GM19455 (cell line): ENCODE measurements at regions not wholly inside any gene's neighbourhood (a gene's known extent, or its start where the extent isn't known, plus 50 kb on each side); places are given as distances from the start of the nearest gene placed in this dataset.
"Not testable (repeated sequence)": the region's sequence is repeated elsewhere in the genome, so short reads cannot be mapped to it uniquely, and the experiment has no call there.

Source experiments
- ATAC-seq: cut with Tn5 transposase; IDR thresholded peaks from one replicate; pipeline ENCODE4 v1.9.1; 2021; ENCODE audit not compliant: unreplicated experiment

DNA sequence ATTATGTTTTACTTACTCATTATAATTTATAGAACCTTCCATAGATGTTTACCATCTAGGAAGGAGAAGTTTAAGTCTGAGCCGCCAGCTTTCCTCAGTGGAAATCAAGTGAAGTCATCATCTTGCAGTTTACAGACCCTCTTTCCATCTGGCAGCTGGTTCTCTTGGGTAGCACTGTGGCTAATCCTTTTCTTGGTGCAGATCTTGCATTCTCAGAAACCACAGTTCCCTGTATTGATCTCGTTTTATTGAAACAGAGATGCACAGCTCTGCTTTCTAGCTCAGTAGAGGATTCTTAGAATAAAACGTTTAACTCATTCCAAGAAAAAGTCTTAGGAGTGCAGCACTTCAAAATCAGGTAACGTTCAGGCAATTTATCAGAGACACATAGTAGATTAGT lies 1154.7 kb downstream of the FOXD4L5 start:
- not testable (repeated sequence) for ATAC-seq

DNA sequence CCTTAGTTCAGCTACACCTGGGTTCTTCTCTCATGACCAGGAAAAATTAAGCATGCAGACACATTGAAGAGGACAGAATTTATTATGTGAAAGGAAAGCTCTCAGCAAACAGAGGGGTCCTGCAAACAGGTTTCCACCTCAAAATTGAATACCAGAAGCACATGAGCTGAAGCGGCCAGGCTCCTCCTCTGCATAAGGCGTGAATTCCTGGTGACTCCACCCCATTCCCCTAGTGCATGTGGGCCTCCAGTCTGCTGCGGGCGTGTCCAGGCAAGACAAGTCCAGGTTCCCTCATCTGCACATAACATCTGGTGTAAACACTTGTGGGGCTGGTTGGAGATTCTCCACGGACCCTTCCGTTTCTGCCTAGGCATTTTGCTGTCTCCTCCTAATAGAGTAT lies 1156.4 kb downstream of the FOXD4L5 start:
- ATAC-seq = no peak

DNA sequence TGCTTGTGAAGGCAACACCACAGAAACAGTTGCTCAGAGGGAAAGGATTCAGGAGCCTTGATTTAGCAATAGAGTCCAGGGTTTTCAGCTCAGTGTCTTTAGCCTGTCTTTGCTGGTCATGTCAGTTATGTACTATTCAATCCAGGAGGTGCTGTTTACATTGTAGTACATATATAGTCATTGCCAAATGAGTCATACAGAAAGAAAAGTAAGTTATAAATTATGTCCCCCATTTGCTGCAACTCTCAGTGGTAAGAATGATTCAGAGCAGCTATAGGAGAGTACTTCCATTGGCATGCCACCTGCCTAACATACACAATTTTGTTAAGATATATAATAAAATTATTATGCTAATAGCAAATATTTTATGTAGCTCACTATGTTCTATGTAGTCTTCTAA lies 1163.4 kb downstream of the FOXD4L5 start:
- ATAC-seq = not testable (repeated sequence)

DNA sequence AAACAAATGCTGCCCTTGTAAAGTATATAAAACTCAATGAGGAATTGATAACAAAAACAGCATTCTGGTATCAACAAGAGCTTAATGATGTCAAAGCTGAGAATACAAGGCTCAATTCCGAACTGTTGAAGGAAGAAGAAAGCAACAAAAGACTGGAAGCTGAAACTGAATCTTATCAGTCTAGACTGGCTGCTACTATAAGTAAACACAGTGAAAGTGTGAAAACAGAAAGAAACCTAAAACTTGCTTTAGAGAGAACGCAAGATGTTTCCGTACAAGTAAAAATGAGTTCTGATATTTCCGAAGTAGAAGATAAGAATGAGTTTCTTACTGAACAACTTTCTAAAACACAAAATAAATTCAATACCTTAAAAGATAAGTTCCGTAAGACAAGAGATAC lies 1167.7 kb downstream of the FOXD4L5 start:
- ATAC-seq = not testable (repeated sequence)

DNA sequence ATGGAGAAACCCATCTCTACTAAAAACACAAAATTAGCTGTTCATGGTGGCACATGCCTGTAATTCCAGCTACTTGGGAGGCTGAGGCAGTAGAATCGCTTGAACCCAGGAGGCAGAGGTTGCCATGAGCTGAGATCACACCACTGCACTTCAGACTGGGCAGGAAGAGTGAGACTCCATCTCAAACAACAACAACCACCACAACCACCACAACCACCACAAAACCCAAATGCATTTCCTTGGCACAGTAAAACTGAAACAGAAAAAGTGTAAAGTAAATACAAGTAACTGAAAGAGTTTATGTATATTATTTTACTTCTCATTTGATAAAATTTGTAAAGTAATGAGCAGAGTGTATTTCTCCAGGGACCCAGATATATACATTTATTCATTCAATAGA lies 1177.1 kb downstream of the FOXD4L5 start:
- ATAC-seq = not testable (repeated sequence)

DNA sequence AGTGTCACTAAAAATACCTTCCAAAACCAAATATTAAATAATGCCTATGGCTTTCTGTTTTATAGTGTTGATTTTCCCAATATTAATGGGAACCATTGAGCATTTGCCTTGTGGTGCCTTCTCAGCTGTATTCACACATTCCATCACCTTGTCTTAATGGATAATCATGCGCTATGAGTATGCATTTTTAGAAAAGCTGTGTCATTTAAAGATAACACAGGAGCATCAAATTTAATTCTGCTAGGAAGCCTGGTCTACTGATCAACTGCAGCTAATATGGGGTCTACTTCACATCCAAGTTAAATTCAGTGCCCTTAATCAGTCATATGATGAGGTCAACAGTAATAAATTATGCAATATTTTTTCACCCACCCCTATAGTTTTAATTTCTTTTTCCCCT lies 1177.8 kb downstream of the FOXD4L5 start:
- not testable (repeated sequence) for ATAC-seq

DNA sequence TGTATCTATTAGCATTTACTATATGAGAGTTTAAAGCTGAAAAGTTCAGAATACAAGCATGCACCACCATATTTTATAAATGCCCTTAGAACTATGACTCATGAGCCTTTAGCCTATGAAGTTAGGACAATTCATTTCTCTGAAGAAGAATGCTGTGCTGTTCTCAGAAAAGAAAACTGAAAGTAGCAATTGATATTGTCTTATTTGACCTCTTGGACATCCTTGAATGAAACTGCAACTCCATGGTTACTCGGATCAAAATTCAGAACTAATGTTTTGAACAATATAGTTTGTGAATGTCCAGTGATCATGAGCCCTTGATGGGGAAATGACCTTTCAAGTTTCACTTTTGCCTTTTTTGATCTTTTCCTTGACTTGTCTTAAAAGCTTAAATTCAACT lies 1179.8 kb downstream of the FOXD4L5 start:
- ATAC-seq = not testable (repeated sequence)

DNA sequence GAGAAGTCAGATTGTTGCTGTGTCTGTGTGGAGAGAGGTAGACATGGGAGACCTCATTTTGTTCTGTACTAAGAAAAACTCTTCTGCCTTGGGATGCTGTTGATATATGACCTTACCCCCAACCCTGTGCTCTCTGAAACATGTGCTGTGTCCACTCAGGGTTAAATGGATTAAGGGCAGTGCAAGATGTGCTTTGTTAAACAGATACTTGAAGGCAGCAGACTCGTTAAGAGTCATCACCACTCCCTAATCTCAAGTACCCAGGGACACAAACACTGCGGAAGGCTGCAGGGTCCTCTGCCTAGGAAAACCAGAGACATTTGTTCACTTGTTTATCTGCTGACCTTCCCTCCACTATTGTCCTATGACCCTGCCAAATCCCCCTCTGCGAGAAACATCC lies 1183.5 kb downstream of the FOXD4L5 start:
- not testable (repeated sequence) for ATAC-seq

DNA sequence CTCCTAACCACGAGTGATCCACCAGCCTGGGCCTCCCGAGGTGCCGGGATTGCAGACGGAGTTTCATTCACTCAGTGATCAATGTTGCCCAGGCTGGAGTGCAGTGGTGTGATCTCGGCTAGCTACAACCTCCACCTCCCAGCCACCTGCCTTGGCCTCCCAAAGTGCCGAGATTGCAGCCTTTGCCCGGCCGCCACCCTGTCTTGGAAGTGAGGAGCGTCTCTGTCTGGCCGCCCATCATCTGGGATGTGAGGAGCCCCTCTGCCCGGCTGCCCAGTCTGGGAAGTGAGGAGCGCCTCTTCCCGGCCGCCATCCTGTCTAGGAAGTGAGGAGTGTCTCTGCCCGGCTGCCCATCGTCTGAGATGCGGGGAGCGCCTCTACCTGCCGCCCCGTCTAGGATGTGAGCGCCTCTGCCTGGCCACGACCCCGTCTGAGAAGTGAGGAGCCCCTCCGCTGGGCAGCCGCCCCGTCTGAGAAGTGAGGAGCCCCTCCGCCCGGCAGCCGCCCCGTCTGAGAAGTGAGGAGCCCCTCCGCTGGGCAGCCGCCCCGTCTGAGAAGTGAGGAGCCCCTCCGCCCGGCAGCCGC lies 1184.3 kb downstream of the FOXD4L5 start:
- ATAC-seq = not testable (repeated sequence)

DNA sequence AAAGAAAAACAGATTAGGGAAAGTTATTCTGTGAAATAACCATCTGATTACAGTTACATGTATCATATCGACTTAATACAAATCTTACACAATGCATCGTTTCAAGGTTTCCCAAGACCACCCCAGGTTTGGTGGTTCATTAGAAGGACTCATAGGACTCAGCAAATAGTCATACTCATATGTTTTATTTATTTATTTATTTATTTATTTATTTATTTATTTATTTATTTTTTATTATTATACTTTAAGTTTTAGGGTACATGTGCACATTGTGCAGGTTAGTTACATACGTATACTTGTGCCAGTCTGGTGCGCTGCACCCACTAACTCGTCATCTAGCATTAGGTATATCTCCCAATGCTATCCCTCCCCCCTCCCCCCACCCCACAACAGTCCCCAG lies 1199.0 kb downstream of the FOXD4L5 start:
- ATAC-seq = not testable (repeated sequence)

DNA sequence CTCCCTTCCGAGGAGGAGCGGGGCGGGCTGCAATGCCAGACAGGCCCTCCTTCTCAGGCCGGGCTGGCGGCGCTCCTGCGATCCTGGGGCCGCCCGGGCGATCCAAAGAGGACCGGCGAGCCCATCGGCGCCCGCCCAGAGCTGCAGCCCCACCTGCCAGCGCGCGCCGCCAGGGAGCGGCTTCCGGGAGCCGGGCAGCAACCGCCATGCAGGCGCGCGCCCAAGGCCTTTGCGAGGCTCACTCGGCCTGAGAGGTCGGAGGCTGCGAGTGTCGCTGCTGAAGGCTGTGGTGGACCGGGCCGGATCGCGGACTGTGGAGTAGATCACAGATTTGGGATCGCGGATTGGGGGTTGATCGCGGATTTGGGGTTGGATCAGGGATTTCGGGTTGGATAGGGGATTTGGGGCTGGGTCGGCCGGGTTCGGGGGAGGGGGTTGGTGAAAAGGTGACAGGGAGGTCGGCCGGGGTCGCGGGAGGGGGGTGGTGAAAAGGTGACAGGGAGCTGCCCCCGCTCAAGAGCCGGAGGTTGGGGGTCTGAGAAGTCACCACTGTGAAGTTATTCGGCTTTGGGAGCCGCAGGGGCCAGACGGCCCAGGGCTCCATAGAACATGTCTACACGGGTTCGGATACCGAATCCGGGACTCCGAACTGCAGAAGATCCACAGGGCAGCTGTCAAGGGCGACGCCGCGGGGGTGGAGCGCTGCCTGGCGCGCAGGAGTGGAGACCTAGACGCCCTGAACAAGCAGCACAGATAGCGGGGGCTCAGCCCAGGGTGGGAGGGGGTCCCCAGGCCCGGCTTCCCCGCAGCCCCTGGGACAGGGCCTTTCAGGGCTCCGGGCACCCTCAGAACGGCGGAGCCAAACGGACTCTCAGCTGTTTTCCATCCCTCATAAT lies 1213.4 kb downstream of the FOXD4L5 start:
- not testable (repeated sequence) for ATAC-seq

DNA sequence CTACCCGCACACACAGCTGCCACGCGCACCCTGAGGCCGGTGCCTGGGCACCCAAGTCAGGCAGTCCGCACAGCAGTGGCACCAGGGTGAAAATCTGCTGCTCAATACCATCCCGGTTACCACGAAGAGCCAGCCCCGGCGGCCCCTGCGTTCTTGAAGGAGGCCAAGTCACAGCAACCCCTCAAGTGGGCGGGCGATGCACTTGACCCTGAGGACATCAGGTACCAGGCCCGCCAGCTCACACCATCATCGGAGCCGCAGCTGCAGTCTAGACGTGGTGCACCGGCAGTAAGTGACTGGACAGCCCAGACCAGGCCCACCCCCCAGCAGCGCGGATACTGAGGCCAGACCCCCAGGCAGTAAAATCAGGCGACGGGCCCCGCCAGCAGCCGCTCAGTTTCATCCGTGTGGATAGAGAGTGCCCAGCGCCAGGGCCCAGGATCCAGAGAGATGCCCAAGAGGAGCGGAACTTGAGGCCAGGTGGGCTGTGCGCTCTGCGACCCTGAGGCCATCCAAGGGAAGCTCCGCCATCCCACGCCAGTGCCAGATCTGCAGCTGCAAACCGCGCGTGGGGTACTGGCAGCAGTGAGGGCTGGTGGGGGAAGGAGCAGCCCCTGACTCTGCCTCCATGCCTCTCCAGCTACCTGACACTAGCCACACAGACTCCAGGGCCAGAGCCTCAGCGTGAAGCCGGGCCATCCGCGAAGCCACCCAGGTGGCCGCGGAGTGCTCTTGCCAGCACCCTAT lies 1214.2 kb downstream of the FOXD4L5 start:
- not testable (repeated sequence) for ATAC-seq

DNA sequence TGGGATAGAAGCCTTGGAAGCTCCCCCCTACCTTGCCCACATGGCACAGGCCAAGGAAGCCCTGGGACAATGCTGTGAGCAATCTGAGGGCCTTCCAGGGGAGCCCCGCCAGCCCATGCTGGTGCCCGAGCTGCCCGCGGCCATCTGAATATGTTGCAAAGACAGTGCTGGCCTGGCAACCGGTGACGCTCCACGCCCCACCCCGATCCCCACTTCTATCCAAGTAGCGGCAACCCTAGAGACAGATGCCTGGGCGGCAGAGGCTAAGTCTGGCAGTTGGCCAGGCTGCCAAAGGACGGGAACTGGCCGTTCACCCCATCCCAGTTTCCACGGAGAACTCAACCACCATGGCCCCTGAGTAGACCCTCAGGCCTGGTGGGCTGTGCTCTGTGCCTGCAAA lies 1214.9 kb downstream of the FOXD4L5 start:
- not testable (repeated sequence) for ATAC-seq

DNA sequence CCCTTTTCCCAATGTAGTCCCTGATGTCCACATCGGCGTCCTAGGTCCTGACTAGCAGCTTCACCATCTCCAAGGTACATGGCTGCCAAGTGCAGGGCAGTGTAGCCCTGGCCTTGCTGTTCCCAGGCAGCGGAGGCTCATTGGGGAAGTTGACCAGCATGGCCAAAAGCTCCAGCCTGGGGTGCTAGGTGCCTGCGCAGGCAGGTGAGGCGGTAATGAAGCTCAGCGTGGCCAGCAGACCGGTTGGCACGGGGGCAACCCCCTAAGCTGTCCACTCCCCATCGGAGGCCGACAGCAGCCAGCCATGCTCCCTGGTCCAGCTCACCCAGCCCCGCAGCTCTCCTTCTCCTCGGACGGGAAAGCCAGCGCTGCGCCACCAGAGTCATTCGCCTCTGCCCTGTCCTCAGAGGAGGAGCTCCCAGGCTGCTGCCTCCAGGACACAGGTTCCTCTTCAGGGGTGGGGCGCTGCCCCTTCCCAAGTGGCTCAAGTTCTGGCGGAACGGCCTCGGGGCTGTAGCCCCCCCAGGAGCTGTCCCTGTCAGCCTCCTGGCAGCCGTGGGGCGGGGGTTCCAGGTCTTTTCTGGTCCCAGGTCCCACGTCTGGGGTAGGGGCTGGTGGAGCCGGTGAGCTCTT lies 1218.2 kb downstream of the FOXD4L5 start:
- ATAC-seq = no peak

DNA sequence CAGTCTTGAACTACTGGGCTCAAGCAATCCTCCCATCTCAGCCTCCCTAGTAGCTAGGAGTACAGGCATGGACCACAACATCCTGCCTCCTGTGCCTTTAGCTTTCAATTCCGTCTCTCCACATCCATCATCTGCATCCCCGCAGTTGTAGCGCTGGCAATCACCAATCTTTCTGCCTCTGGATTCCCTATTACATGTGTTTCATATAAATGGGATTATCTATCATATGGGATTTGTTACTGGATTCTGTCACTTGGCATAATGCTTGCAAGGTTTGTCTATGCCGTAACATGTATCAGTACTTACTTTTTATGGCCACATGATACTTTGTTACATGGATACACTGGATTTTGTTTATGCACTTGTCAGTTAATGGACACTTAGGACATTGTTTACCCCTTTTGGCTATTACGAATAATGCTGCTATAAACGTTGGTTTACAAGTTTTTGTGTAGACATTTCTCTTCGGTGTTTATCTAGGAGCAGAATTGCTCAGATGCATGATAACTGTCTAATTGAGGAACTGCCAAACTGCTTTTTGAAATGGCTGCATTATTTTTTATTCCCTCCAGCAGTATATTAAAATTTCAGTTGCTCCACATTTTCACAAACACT lies 1223.9 kb downstream of the FOXD4L5 start:
- no peak for ATAC-seq

DNA sequence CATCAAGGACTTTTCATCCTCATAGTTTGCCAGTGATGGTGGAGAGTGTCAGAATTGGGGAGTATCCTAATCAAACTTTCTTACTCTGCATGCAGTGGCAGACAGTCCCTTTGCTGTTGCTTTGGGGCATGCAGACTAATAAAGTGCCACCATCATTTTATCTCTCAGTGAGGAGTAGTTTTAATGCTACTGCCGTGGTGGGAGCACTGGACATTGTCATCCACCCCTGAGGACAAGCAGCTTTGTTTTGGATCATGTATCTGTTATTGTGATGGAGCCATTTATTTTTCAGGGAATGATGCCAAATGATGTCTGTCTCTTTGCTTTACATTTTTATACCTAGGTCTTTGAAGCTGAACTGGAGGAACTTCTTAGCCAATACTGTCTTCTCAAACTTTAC lies 1226.9 kb downstream of the FOXD4L5 start:
- not testable (repeated sequence) for ATAC-seq

DNA sequence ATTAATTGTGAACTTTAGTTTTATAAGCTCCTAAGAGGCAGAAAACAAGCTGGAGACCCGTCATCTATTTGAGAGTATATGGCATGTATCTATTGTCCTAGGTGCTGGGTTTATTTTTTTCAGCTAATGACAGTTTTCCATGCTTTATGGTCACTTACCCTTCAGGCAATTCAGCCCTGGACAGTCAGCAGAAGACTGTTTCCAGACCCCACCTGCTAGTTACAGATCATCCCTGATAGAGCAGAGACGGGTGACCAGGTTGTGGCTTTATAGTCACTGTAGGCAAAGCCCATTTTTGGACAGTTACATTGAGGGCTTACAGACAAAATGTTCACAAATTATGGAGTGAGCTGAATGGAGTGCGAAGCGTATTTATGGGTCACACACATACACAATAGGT lies 1227.5 kb downstream of the FOXD4L5 start:
- no peak for ATAC-seq

DNA sequence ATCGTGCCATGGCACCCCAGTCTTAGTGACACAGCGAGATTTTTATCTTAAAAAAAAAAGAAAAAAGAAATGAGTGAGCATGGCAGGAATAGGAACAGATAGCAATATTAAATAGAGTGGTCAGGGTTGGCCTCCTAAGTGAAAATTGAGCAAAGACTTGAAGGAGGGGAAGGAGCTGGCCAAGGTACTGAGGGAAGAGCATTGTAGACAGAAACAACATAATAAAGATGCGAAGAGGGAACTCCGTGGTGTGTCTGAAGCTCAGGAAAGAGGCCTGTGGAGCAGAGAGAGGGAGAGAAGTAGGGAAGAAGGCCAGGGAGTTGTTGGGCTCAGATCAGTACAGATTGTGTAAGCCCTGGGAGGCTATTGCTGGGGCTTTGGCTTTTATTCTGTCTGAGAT lies 1256.1 kb downstream of the FOXD4L5 start:
- not testable (repeated sequence) for ATAC-seq

DNA sequence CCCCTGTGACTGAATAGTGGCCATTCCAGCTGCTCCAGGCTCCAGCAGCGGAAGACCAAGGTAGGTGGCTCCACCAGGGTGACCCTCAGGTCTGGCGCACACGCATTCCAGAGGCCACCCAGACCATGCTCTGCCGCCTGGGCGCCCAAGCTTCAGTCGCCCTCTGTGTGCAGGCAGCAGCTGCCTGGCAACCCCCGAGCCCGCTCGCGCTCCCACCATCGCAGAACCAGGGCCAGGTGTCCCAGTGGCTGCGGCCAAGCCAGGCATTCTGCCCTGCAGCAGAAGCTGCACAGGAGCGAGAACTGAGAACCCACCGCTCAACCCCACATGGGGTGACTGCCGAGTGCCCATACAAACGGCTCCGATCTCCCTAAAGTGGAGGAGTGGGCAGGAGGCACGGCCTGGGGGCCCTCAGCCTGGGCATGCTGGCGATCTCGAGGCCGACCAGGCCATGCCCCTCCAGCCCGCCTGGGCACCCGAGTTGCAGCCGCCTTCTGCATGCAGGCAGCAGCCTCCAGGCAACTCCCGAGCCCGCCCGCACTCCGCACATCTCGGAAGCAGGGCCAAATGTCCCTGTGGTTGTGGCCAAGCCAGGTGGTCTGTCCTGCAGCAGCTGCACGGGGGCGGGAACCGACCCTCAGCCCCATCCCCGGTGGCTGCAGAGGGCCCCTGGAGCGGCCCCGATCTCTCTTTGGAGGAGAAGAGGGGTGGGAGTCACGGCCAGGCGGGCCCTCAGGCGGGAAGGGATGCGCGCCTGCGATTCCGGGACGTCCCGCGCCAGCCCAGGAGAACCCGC lies 1264.1 kb downstream of the FOXD4L5 start:
- not testable (repeated sequence) for ATAC-seq

DNA sequence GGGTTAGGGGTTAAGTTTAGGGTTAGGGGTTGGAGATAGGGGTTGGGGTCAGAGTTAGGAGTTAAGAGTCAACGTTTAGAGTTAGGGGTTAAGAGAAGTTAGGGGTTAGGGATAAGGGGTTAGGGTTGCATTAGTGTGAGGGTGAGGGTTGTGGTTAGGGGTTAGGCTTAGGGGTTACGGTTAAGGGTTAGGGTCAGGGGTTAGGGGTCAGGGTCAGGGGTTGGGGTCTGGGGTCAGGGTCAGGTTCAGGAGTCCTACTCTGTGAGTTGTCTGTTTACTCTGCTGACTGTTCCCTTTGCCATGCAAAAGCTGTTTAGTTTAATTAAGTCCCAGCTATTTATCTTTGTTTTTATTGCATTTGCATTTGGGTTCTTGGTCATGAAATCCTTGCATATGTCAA lies 1267.3 kb downstream of the FOXD4L5 start:
- ATAC-seq = not testable (repeated sequence)
